GM12892 (cell line): ENCODE measurements at regions not wholly inside any gene's neighbourhood (a gene's known extent, or its start where the extent isn't known, plus 50 kb on each side); places are given as distances from the start of the nearest gene placed in this dataset.
"Not testable (repeated sequence)": the region's sequence is repeated elsewhere in the genome, so short reads cannot be mapped to it uniquely, and the experiment has no call there.

Experiments
- POLR2A ChIP-seq: IDR thresholded peaks from 2 replicates; pipeline ENCODE4 v1.6.1; 2011; ENCODE audit warnings: low read depth, low read length, control low read depth
- TAF1 ChIP-seq: IDR thresholded peaks from 2 replicates; pipeline ENCODE4 v1.6.1; 2011; ENCODE audit warnings: low read depth, mild to moderate bottlenecking, control low read depth, low read length, borderline replicate concordance

DNA sequence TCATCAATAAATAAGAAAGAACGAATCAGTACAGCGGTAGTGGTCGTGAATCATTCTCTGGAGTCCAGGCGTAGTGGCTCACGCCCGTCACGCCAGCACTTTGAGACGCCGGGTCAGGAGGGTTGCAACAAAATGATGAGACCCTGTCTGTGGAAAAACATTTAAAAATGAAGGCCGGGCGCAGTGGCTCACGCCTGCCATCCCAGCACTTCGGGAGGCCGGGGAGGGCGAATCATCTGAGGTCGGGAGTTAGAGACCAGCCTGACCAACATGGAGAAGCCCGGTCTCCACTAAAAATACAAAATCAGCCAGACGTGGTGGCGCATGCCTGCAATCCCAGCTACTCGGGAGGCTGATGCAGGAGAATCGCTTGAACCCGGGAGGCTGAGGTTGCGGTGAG is 111.8 kb upstream of the ANKRD30BL start:
- not testable (repeated sequence) for TF ChIP-seq POLR2A, TAF1
